Transverse colon (tissue), 4 donors: ENCODE measurements at regions not wholly inside any gene's neighbourhood (a gene's known extent, or its start where the extent isn't known, plus 50 kb on each side); places are given as distances from the start of the nearest gene placed in this dataset.

Experiments
- DNase-seq: peaks from one replicate; pipeline ENCODE4 v3.0.0-alpha.2; 2019
- H3K27ac ChIP-seq, 4 donors: fragments of 200-600 bp; sonication (generic); 2 replicates each; pipeline ENCODE4 v1.5.1; 2016 to 2018; ENCODE audit warnings: inconsistent platforms in 4 of 4
- H3K27me3 ChIP-seq: fragments of 200-600 bp; sonication (generic); 2 replicates; pipeline ENCODE4 v1.5.1; 2017; ENCODE audit warnings: inconsistent platforms
- H3K36me3 ChIP-seq, 4 donors: fragments of 200-600 bp; sonication (generic); 2 replicates each; pipeline ENCODE4 v1.5.1; 2017 to 2019; ENCODE audit warnings: inconsistent platforms in 4 of 4
- H3K4me1 ChIP-seq, 4 donors: fragments of 200-600 bp; sonication (generic); 2 replicates each; pipeline ENCODE4 v1.5.1; 2017 to 2020; ENCODE audit warnings: inconsistent platforms in 4 of 4
- H3K4me3 ChIP-seq, 4 donors: fragments of 200-600 bp; sonication (generic); 1 replicate in 1 of 4; 2 replicates in 3 of 4; pipeline versions ENCODE4 v1.5.1 to v1.6.1; 2017 to 2019; ENCODE audit warnings: inconsistent platforms in 4 of 4
- H3K9me3 ChIP-seq, 2 donors: fragments of 200-600 bp; sonication (generic); 2 replicates each; pipeline ENCODE4 v1.5.1; 2017 to 2019; ENCODE audit warnings: inconsistent platforms in 2 of 2
- CTCF ChIP-seq, 5 experiments: fragments of 200-600 bp in 3 of 5; fragments of 450-650 bp in 2 of 5; sonication (generic) in 3 of 5; IDR thresholded peaks; 1 replicate in 2 of 5; 2 replicates in 3 of 5; pipeline ENCODE4 v1.5.1; 2016 to 2017; ENCODE audit warnings: antibody characterized with exemption in 5 of 5, inconsistent platforms in 3 of 5, mild to moderate bottlenecking in 2 of 5, moderate library complexity in 1 of 5
- EP300 ChIP-seq: sonication (generic); formaldehyde crosslinking; IDR thresholded peaks from one replicate; pipeline ENCODE4 v1.6.1; 2017; ENCODE audit warnings: antibody characterized with exemption, low read depth
- POLR2A ChIP-seq: fragments of 450-650 bp; IDR thresholded peaks from one replicate; pipeline ENCODE4 v1.6.1; 2016; ENCODE audit warnings: antibody characterized with exemption, mild to moderate bottlenecking, moderate library complexity
- POLR2AphosphoS5 ChIP-seq, 3 donors: sonication (generic); formaldehyde crosslinking; IDR thresholded peaks; one replicate each; pipeline ENCODE4 v1.6.1; 2016; ENCODE audit warnings: antibody characterized with exemption in 3 of 3
- WGBS, 2 donors: methylation state at CpG; one replicate each; pipeline ENCODE4 v1.1.5; 2018; ENCODE audit warnings: low coverage in 1 of 2; 5-methylcytosine and 5-hydroxymethylcytosine counted together
- in situ Hi-C, 4 donors: fragments of 200-750 bp; cut with MboI; loops; one replicate each; pipeline versions ENCODE4 v1.15.0 to v1.15.1; 2017; ENCODE audit warnings: low sequenced_read_pairs in 3 of 4, low pct_ligation_motif_present in 1 of 4, low pct_unique_long_range_greater_than_20kb in 1 of 4
- intact Hi-C: fragments of 100-400 bp; cut with DNase I; formaldehyde crosslinking; loops from one replicate; pipeline ENCODE4 v1.15.1; 2023; ENCODE audit warnings: low total_unique reads

GRCh38 chr18:30527226-30527625, 515.3 kb downstream of the DSC3 start:
- no peak overlapping the region for H3K27ac ChIP-seq
- in situ Hi-C loops (no loop called here), intact Hi-C loops (no loop called here)
- no peaks in the 10 kb centered on the region for H3K36me3 ChIP-seq
- WGBS, 2 donors = 91 to 92% methylated on average over 1 of the region's 1 CpG
- no peak for TF ChIP-seq POLR2A
- TF ChIP-seq POLR2AphosphoS5 (IDR thresholded peaks at IDR 0.05) = no peak
- TF ChIP-seq EP300 = no peak
- TF ChIP-seq CTCF (IDR thresholded peaks at IDR 0.05) = no peak
- no peak for DNase-seq
- no peaks in the 10 kb centered on the region for H3K27me3 ChIP-seq
- H3K4me1 ChIP-seq = no peaks in the 10 kb centered on the region
- H3K4me3 ChIP-seq = no peak overlapping the region
- no peaks in the 10 kb centered on the region for H3K9me3 ChIP-seq

- TF ChIP-seq POLR2A (no peak), POLR2AphosphoS5 (IDR thresholded peaks at IDR 0.05) (no peak), CTCF (IDR thresholded peaks at IDR 0.05) (no peak), EP300 (no peak)
- H3K36me3 ChIP-seq = no peaks in the 10 kb centered on the region
- in situ Hi-C loops (no loop called here), intact Hi-C loops (no loop called here)
- H3K27me3 ChIP-seq = no peaks in the 10 kb centered on the region
- H3K4me1 ChIP-seq = no peaks in the 10 kb centered on the region
- WGBS, 2 donors = 87 to 88% methylated on average over 4 of the region's 4 CpGs
- H3K9me3 ChIP-seq = no peaks in the 10 kb centered on the region
- DNase-seq = no peak
- H3K27ac ChIP-seq = no peak overlapping the region
- no peak overlapping the region for H3K4me3 ChIP-seq
Measured at GRCh38 chr18:30522288-30522929, 520.1 kb downstream of the DSC3 start.

- Histone ChIP-seq H3K9me3 (no peaks in the 10 kb centered on the region), H3K27ac (no peak overlapping the region), H3K4me3 (no peak overlapping the region), H3K36me3 (no peaks in the 10 kb centered on the region), H3K27me3 (no peaks in the 10 kb centered on the region), H3K4me1 (no peaks in the 10 kb centered on the region)
- DNase-seq = no peak
- TF ChIP-seq POLR2A (no peak), CTCF (IDR thresholded peaks at IDR 0.05) (no peak)
- 17% methylated on average over 1 of the region's 2 CpGs; no CpG with 5 or more reads in 1 of the 2 donors for WGBS, 2 donors
- in situ Hi-C loops (no loop called here), intact Hi-C loops (no loop called here)
Measured at GRCh38 chr18:30514059-30514458, 528.5 kb downstream of the DSC3 start.

- in situ Hi-C loops (no loop called here), intact Hi-C loops (no loop called here)
- DNase-seq = no peak
- H3K4me3 ChIP-seq = no peak overlapping the region
- no peaks in the 10 kb centered on the region for H3K4me1 ChIP-seq
- no peak overlapping the region for H3K27ac ChIP-seq
- TF ChIP-seq POLR2AphosphoS5 (IDR thresholded peaks at IDR 0.05) (no peak), POLR2A (no peak), EP300 (no peak), CTCF (IDR thresholded peaks at IDR 0.05) (no peak)
- H3K27me3 ChIP-seq = no peaks in the 10 kb centered on the region
- H3K36me3 ChIP-seq = no peaks in the 10 kb centered on the region
- H3K9me3 ChIP-seq = no peaks in the 10 kb centered on the region
- WGBS, 2 donors = 79% methylated on average over 4 of the region's 4 CpGs; no CpG with 5 or more reads in 1 of the 2 donors
Measured at GRCh38 chr18:30512872-30513271, 529.7 kb downstream of the DSC3 start.
